SK-N-SH treated with all-trans-retinoic acid at 6 μM for 48 hours (cell line): ENCODE measurements at regions not wholly inside any gene's neighbourhood (a gene's known extent, or its start where the extent isn't known, plus 50 kb on each side); places are given as distances from the start of the nearest gene placed in this dataset.

Experiments used
- ATAC-seq: fragments of 200-7000 bp; cut with Tn5 transposase; 3 replicates; pipeline ENCODE4 v1.9.1; 2020; ENCODE audit warnings: mild to moderate bottlenecking, moderate library complexity
- ARNTL ChIP-seq: fragments of 450-650 bp; formaldehyde crosslinking; IDR thresholded peaks from 2 replicates; pipeline ENCODE4 v1.5.0; 2020; ENCODE audit warnings: low read depth, mild to moderate bottlenecking, moderate library complexity, borderline replicate concordance
- BACH2 ChIP-seq: fragments of 250-450 bp; sonication (Bioruptor Pico); IDR thresholded peaks from 2 replicates; pipeline ENCODE4 v1.9.0; 2021; ENCODE audit warnings: mild to moderate bottlenecking, borderline replicate concordance
- CREB5 ChIP-seq: fragments of 250-450 bp; sonication (Bioruptor Pico); IDR thresholded peaks from 2 replicates; pipeline ENCODE4 v1.5.1; 2020; ENCODE audit warnings: low read depth, mild to moderate bottlenecking, moderate library complexity
- CSDC2 ChIP-seq: fragments of 250-450 bp; sonication (Bioruptor Pico); IDR thresholded peaks from 2 replicates; pipeline ENCODE4 v1.5.0; 2020; ENCODE audit warnings: mild to moderate bottlenecking, moderate library complexity
- CSRNP3 ChIP-seq: fragments of 250-450 bp; sonication (Bioruptor Pico); IDR thresholded peaks from 2 replicates; pipeline ENCODE4 v1.5.1; 2021; ENCODE audit warnings: mild to moderate bottlenecking, moderate library complexity
- ESRRG ChIP-seq: fragments of 250-450 bp; sonication (Bioruptor Pico); IDR thresholded peaks from 2 replicates; pipeline ENCODE4 v1.6.1; 2021; ENCODE audit warnings: mild to moderate bottlenecking
- GLIS3 ChIP-seq: fragments of 250-450 bp; sonication (Bioruptor Pico); IDR thresholded peaks from 2 replicates; pipeline ENCODE4 v1.5.0; 2020; ENCODE audit warnings: mild to moderate bottlenecking, moderate library complexity
- ISL1 ChIP-seq: fragments of 250-450 bp; sonication (Bioruptor Pico); IDR thresholded peaks from 2 replicates; pipeline ENCODE4 v2.1.2; 2022; ENCODE audit warnings: mild to moderate bottlenecking, moderate library complexity
- OSR1 ChIP-seq: fragments of 250-450 bp; sonication (Bioruptor Pico); IDR thresholded peaks from 2 replicates; pipeline ENCODE4 v1.8.0; 2022; ENCODE audit warnings: moderate library complexity, mild to moderate bottlenecking, inconsistent platforms
- PATZ1 ChIP-seq: fragments of 250-450 bp; sonication (Bioruptor Pico); IDR thresholded peaks from 2 replicates; pipeline ENCODE4 v1.8.0; 2020; ENCODE audit warnings: mild to moderate bottlenecking, moderate library complexity, borderline replicate concordance
- PPARA ChIP-seq: fragments of 250-450 bp; sonication (Bioruptor Pico); IDR thresholded peaks from 2 replicates; pipeline ENCODE4 v1.5.0; 2020; ENCODE audit warnings: mild to moderate bottlenecking, borderline replicate concordance
- RARB ChIP-seq: fragments of 250-450 bp; sonication (Bioruptor Pico); IDR thresholded peaks from 2 replicates; pipeline ENCODE4 v1.8.0; 2021; ENCODE audit warnings: mild to moderate bottlenecking, moderate library complexity
- SNAI2 ChIP-seq: fragments of 250-450 bp; sonication (Bioruptor Pico); IDR thresholded peaks from 2 replicates; pipeline ENCODE4 v1.5.0; 2020; ENCODE audit warnings: mild to moderate bottlenecking, moderate library complexity
- TCF4 ChIP-seq: fragments of 250-450 bp; sonication (Bioruptor Pico); IDR thresholded peaks from 2 replicates; pipeline ENCODE4 v1.8.0; 2021; ENCODE audit warnings: mild to moderate bottlenecking, moderate library complexity, borderline replicate concordance
- TOX ChIP-seq: fragments of 250-450 bp; sonication (Bioruptor Pico); IDR thresholded peaks from 2 replicates; pipeline ENCODE4 v1.8.0; 2021; ENCODE audit warnings: mild to moderate bottlenecking, moderate library complexity, borderline replicate concordance
- TSHZ2 ChIP-seq: fragments of 250-450 bp; sonication (Bioruptor Pico); IDR thresholded peaks from 2 replicates; pipeline ENCODE4 v1.5.0; 2020; ENCODE audit warnings: mild to moderate bottlenecking, moderate library complexity
- ZC3H10 ChIP-seq: fragments of 250-450 bp; sonication (Bioruptor Pico); IDR thresholded peaks from 2 replicates; pipeline ENCODE4 v1.5.1; 2021; ENCODE audit warnings: mild to moderate bottlenecking, moderate library complexity
- ZFP30 ChIP-seq: fragments of 450-650 bp; formaldehyde crosslinking; IDR thresholded peaks from 2 replicates; pipeline ENCODE4 v1.5.0; 2022; ENCODE audit warnings: mild to moderate bottlenecking, moderate library complexity
- ZNF70 ChIP-seq: fragments of 450-650 bp; formaldehyde crosslinking; IDR thresholded peaks from 2 replicates; pipeline ENCODE4 v1.5.0; 2020; ENCODE audit warnings: mild to moderate bottlenecking, moderate library complexity
- ZNF8 ChIP-seq: fragments of 450-650 bp; formaldehyde crosslinking; IDR thresholded peaks from 2 replicates; pipeline ENCODE4 v1.5.0; 2020; ENCODE audit warnings: mild to moderate bottlenecking, moderate library complexity
- TF ChIP-seq, protein P1 (sequence below): fragments of 250-450 bp; sonication (Bioruptor Pico); IDR thresholded peaks from 2 replicates; pipeline ENCODE4 v1.8.0; 2021; ENCODE audit warnings: low read depth, mild to moderate bottlenecking, moderate library complexity, borderline replicate concordance

DNA sequence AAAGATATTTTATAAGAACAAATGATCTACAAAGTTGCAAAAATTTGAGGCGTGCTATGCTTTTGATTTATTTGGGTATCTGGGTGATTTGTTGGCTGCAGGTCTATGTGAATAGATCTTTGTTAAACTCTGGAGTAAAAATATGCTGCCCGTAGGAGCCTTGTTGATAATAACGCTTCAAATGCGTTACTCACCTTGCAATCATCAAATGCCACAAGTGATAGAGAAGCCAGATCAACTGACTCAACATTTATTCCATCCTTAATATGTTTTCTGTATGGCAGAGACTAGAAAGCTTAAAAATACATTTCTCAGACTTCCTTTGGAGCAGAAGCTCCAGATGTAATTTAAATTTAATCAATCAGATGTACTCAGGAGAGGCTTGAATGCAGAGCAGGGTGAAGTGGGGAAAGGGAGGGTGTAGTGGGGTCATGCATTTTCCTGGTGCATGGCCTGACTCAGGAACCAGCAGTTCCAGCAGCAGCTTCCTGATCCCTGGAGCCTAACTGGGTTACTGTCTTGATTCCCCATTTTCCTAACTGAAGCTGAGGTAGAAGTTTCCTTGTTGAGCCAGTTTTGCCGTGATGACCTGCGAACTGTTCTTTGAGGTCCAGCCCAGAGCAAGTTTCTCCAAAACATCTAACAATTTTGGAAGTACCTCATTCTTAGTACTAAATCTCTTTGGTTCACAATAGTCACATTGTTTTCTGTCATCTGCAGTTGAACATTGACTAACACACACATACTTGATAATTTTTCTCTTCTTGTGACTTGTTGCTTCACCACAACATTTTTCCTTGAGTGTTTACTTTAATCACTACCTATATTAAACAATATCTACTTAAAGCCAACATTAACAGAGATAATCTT, 284.7 kb upstream of the CWC22 start:
- ATAC-seq: no peak
- TF ChIP-seq, protein P1, sequence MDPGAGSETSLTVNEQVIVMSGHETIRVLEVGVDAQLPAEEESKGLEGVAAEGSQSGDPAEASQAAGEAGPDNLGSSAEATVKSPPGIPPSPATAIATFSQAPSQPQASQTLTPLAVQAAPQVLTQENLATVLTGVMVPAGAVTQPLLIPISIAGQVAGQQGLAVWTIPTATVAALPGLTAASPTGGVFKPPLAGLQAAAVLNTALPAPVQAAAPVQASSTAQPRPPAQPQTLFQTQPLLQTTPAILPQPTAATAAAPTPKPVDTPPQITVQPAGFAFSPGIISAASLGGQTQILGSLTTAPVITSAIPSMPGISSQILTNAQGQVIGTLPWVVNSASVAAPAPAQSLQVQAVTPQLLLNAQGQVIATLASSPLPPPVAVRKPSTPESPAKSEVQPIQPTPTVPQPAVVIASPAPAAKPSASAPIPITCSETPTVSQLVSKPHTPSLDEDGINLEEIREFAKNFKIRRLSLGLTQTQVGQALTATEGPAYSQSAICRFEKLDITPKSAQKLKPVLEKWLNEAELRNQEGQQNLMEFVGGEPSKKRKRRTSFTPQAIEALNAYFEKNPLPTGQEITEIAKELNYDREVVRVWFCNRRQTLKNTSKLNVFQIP (CRISPR knock-in tag): no peak
- TF ChIP-seq ISL1 (no peak), GLIS3 (no peak), BACH2 (CRISPR knock-in tag) (no peak), CSDC2 (CRISPR knock-in tag) (no peak), TCF4 (CRISPR knock-in tag) (no peak)

- ATAC-seq: no peak
- TF ChIP-seq PPARA (no peak), ZC3H10 (no peak), PATZ1 (no peak), ZFP30 (CRISPR knock-in tag) (no peak), ZNF8 (no peak), ZNF70 (no peak), BACH2 (CRISPR knock-in tag) (no peak), TSHZ2 (CRISPR knock-in tag) (no peak), ESRRG (CRISPR knock-in tag) (no peak), OSR1 (CRISPR knock-in tag) (no peak), RARB (CRISPR knock-in tag) (no peak)
- TF ChIP-seq, protein P1 (CRISPR knock-in tag): no peak
- TF ChIP-seq, all 23 proteins: peak for 0
Measured at GRCh38 chr2:180291060-180291459, 284.0 kb upstream of the CWC22 start.

DNA sequence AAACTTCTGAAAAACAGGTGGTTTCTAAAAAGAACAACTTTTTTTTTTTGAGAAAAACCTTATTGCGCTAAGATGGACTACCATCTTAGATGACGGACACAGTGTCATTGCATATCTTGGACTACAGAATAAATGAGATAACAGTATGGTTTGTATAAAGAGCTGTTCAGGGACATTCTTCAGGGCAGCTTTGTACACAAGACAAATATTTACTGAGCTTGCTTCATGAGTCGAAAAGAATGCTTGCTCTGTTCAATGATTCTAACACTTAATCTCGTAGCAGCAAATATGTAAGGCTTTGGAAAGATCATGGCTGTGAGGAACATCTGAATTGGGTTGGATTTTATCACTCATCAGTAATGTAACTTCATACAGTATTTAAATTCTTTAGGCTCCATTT, 282.5 kb upstream of the CWC22 start:
- TF ChIP-seq RARB (CRISPR knock-in tag) (no peak), CSRNP3 (CRISPR knock-in tag) (no peak), TCF4 (CRISPR knock-in tag) (no peak), SNAI2 (CRISPR knock-in tag) (no peak), ZFP30 (CRISPR knock-in tag) (no peak), CREB5 (CRISPR knock-in tag) (no peak), ZC3H10 (no peak), BACH2 (CRISPR knock-in tag) (no peak), ISL1 (no peak), PPARA (no peak), ESRRG (CRISPR knock-in tag) (no peak), TOX (CRISPR knock-in tag) (no peak), GLIS3 (no peak), ARNTL (CRISPR knock-in tag) (no peak), OSR1 (CRISPR knock-in tag) (no peak), ZNF70 (no peak)
- no peak for ATAC-seq
